ENCODE measurements at regions not wholly inside any gene's neighbourhood (a gene's known extent, or its start where the extent isn't known, plus 50 kb on each side); places are given as distances from the start of the nearest gene placed in this dataset.

DNA sequence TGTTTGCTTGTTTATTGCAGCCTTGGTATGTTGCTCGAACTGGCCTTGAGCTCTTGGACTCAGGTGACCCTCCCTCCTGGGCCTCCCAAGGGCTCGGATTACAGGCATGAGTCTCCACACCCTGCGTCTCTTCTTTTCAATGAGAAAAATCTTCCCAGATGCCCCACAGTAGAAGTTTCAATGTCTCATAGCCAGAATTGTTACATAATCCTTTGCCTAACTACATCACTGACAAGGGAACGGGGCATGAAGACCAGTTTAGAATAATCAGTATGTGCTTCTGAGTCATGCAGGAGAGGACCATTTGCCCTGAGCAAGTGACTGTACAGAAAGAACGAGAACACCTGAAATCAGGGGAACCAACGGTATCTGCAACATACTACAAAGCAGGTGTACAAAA, 61.9 kb upstream of the RBBP6 start:
- TF ChIP-seq EZH2phosphoT487 (IDR thresholded peaks at IDR 0.05; ENCODE audit: low read depth, severe bottlenecking, unreplicated experiment) (no peak), CTCF (IDR thresholded peaks at IDR 0.05; ENCODE audit: poor library complexity) (no peak), EZH2 (IDR thresholded peaks at IDR 0.05; ENCODE audit: borderline replicate concordance) (no peak)

Data from hepatocyte (in vitro differentiated cells).